ENCODE measurements at regions not wholly inside any gene's neighbourhood (a gene's known extent, or its start where the extent isn't known, plus 50 kb on each side); places are given as distances from the start of the nearest gene placed in this dataset.
"Not testable (repeated sequence)": the region's sequence is repeated elsewhere in the genome, so short reads cannot be mapped to it uniquely, and the experiment has no call there.

DNA sequence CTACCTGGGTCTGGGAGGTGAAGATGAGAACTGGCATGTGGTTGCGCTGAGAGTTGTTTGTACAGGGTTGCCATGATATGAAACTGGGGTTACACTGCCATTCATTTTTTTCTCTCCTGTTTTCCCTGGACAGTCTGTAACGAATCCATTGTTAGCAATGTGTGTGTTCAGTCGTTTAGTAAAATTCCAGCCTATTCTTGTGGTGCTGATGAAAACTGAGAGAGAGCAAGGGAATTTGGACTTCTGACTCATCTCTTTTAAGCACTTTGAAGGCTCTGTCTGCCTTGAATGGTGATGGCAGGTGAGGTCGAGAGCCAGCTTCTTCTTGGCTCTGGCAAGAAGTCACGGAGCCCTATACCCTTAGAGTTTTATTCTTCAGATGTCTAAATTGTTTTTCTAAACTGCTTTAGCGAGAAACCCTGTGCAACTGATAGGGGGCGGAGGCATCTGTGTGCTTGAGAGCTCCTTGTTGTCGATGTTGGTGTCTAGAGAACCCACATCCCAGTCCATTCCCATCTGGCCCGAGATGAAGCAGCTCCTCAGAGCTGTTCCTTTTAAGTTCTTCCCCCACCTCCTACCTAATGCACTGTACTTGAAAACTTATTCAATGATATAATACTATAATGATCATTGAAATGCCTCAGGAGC lies 204.4 kb downstream of the TMX1 start:
- DNase-seq (ENCODE audit: low spot score): no peak

DNA sequence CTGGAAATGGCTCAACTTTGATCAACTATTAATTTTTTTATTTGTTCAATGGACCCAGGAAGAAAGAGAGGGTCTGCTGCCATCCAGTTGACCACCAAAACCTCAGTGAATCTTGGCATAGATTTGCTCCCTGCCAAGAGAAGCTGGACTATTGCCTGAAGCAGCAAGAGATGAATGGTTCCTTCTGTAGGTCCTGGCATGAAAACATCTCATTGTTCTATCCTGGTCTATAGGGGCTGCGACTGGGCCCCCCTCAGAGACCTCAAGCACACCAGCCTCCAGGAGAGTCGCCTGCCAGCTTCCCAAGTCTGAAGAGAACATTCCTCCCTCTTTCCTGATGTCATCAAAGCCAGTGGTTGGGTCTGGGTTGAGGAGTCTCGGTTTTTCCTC lies 204.9 kb downstream of the TMX1 start:
- DNase-seq (ENCODE audit: low spot score): no peak

DNA sequence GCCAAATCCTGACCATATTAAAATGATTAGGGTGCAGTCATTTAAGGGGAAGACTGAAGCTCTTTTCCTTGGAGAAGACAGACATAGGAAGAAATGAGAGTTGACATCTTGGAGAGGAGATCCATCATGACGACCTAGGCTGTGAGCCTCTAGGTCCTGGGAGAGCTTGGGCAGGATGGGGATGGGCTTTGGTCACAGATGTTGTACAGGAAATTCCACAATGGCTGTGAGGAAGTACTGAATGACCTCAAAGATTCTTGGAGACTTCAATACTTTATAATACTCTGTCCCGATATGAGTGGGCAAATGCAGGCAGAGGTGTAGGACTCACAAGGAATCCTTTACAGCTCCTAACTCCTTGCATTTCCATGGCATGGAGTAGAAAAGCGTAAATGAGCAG lies 204.9 kb upstream of the FRMD6 start:
- no peak for DNase-seq (ENCODE audit: low spot score)

DNA sequence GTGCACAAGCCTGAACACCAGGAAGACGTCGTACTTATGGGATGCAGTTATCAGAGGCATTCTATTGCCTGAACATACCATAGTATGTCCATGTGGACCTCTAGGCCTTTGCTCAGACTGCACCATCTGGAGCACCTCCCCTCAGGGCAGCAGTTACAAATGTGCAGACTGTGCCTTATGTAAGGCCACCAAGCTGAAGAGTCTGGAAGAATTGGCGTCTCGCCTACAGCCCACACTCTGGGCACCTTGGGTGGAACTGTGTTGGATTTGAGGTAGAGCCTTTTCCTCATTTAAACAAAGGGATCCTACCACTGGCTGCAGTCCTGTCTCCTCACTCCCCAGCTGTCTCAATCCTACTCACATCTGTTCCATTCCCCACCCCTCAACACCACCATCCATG lies 204.3 kb upstream of the FRMD6 start:
- no peak for DNase-seq (ENCODE audit: low spot score)

DNA sequence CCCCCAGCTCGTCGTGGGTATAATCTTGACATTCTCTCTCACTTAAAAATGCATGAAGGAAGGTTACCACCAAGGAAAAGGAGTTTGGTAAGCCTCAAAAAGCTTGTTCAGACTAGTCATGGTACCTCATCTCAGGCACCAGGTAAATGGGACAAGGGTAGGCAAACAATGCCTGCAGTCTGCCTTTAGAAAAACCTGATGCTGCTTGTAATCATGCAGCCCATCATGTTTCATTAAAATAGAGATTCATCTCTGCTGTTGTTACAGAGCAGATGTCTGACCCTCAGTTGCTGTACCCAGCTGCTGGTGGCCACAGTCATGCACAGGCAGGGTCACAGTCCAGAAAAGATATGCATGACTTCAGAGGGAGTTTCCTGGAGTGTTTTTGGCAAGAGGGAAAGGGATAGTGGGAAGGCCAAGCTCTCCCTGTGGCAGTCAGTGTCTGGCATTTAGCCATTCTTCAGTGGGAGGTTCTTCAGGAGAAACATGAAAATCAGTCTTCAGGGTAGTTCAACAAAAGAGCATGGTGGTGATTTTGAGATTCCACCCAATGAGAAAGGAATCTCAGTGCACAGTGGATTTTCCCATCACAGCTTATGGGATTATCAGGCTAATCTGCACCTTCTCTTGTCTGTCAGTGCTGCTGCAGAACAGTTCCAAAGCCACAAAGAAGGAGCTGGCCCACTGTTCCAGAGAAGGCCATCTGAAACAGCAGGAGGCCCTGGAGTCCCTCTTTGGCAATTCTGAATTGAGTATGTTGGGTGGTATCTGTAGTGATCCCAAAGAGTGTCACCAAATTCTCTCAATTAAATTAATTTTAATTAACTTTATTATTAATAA lies 202.7 kb upstream of the FRMD6 start:
- peak; percentile 19 for DNase-seq (ENCODE audit: low spot score)

DNA sequence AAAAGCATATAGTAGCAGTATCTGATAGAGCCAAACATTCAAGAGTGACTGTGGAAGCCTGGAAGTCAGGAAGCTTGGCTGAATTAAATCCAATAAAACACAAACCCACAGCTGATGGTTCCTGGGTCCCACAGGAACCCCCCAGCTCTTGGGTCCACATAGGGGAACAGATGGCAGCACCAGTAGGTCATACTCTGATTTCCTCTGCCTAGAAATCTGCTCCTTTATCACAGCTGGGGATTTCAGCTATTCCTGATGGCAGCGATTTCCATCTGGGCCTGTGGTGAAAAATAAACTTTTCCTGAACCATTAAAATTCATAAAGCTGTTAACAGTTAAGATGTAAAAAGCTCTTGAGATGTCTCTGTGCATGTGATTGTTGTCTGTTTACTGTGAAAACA lies 202.0 kb upstream of the FRMD6 start:
- no peak for DNase-seq (ENCODE audit: low spot score)

DNA sequence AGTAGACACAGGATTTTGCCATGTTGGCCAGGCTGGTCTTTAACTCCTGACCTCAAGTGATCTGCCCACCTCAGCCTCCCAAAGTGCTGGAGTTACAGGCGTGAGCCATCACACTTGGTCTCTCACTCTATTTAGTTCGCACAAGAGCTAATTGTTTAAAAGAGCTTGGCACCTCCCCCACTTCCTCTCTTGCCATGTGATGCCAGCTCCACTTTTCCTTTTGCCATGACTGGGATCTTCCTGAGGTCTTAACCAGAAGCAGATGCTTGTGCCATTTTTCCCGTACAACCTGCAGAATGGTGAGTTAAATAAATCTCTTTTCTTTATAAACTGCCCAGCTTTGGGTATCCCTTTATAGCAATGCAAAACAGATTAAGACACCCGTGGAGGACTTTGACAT lies 200.1 kb upstream of the FRMD6 start:
- DNase-seq (ENCODE audit: low spot score): no peak

DNA sequence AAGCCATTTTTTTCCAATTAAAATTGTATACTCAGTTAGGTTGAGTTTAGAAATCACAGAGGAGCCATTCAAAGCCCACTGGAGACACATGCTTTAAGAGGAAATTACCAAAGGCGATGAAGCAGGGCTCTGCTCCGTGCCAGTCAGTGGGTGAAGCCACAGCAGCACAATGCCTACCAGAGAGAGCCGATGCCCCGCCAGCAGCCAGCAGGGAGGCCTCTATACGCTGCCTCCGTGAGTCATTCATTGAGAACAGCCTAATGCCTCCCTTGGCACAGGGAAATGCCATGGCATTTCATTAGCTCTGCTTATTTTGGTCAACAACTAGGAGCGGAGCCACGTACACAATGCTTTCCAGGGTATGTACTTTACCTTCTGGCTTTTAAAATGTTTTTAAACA lies 197.8 kb upstream of the FRMD6 start:
- no peak for DNase-seq (ENCODE audit: low spot score)

DNA sequence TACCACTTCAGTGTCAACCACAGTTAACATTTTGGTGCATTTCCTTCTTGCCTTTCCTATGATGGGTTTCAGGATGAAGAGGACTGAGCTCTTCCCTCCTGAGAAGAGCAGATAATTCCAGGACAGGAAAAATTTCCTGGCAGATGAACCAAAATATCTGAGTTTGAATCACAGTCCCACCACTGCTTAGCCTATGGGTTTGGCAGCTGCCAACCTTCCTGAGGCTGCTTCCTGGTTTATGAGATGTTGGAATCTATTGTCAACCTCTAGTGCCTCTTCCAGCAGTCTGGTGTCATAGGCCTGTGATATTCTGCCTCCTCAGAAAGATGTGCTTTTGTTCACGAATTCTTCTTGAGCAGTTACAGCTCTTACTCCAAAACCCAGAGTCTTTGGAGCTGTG lies 197.4 kb upstream of the FRMD6 start:
- no peak for DNase-seq (ENCODE audit: low spot score)

DNA sequence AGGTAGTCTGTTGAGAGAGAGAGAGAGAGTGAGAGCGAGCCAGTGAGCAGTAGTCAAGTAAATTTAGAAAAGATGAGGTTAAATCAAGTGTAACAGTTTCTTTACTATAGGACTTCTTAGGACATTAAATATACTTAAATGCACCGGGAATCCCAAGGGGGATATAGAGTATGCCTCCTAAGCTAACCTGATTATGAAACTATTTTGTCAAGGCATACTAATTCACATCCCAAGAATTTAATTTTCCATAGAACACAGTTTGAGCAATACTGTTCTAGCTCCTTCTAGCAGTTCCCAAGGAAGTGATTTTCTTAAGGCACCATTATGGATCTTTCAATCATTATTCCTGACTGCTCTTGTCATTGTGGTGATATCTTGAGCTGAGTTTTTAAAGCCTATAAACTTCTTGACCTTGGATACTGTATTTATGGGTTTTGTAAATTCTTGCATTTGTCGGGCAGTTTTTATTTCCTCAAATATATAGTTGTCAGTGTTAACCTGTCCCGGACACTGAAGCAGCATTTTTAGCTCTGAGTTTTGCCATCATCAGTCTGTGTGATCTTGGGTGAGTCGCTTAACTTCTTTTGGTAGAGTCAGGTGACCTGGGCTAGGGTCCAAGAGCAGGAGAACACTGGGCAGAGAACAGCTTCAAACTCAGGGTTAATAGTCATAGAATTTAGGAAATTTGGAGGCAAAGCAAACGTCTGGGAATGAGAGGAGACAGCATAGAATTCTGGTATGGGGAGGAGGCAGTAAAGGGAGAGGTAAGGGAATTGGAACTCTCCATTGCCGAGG lies 196.5 kb upstream of the FRMD6 start:
- no peak for DNase-seq (ENCODE audit: low spot score)

DNA sequence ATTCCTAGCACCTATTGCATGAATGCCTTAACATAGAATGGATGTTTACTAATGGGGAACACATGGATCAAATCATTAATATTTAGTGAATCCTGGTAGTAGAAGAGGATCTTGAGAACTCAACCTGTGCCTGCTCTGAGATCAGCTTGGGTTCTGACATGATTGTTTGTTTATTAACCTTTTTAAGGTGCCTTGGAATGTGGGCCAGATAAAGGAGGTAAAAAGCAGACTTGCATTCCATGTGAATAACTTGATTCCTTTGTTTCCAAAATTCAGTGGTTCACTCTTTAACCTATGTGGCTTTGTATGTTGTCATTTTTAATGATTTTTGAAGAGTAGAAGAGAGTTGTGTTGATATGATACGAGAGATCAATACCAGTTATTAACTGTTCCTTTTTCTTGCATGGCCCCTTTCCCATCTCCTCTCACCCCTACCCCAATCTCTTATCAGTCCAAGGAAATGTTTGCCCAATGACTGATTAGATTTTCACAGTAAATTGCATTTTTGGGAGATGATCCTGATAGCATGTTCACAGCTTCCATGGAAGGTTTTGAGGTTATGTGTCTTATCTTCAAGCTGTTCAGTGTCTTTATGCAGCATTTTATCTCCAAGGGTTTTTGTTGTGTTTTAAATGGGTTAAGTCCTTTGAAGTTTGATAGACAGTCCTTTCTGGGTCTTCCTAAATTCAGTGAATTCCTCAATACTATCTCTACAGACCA lies 193.7 kb upstream of the FRMD6 start:
- DNase-seq (ENCODE audit: low spot score): no peak

DNA sequence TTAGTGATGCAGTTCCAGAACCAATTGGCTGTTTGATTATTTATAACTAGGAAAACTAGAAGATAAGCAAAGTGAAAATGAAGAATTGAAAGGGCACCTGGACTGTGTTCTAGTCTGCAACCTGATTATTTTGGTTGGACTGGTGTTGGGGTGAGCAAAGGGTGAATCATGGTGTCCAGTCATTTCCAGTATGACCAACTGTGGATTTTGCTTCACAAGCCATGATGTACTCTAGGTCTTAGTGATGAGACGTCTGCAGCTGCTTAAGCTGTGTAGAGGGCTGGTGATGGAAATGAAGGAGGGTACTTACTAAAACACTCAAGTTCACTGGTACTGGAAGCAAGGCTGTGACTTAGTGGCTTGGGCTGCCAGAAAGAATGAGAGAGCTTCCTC lies 193.2 kb upstream of the FRMD6 start:
- DNase-seq (ENCODE audit: low spot score): no peak

DNA sequence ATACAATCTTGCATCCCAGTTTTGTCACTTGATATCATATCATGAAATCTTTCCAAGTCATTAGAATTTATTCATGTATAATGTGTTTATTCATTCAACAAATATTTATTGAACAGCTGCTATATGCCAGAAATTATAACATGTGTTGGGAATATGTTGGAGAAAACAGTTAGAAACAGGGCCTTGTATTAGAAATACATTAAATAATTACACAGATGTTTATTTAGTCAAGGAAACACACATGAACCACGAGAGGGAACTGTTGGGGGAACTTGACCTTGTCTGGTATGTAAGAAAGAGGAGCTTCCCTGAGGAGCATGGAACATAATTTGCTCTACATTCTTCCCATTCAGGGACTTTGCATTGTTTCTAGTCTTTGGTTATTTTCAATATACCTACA lies 191.7 kb upstream of the FRMD6 start:
- no peak for DNase-seq (ENCODE audit: low spot score)

DNA sequence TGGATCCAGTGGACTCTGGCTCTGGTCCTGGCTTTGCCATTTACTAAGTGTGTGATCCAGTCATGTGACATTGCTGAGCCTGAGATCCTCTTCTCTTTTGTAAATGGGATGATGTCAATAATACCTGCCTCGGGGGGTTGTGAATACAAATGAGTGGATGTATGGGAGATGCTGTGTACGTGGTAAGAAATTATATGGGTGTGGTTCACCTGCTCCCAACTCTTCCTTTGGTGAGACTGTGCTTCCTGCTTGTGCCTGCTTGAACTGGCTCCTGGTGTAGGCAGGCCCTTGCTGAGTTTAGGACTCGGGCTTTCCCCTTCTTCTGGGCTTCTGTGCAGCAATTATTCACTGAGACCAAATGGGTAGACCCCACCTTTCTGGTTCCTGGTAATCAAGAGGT lies 189.5 kb upstream of the FRMD6 start:
- no peak for DNase-seq (ENCODE audit: low spot score)

DNA sequence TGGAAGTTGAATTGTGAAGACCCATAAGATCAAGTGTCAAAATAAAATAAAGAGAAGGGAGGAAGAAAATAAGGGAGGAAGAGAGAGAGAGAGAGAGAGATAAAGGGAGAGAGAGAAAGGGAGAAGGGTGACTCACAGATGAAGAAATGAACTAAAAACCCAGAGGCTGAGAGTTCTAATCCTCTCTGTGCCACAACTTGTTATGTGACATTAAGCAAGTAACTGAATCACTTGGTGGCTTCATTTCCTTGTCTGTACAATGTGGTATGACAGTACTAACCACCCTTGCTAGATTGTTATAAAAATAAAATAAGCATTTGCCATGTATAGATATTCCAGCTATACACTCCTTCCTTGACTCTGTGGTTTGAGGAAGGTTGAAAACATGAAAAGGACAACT lies 189.0 kb upstream of the FRMD6 start:
- DNase-seq (ENCODE audit: low spot score): no peak

DNA sequence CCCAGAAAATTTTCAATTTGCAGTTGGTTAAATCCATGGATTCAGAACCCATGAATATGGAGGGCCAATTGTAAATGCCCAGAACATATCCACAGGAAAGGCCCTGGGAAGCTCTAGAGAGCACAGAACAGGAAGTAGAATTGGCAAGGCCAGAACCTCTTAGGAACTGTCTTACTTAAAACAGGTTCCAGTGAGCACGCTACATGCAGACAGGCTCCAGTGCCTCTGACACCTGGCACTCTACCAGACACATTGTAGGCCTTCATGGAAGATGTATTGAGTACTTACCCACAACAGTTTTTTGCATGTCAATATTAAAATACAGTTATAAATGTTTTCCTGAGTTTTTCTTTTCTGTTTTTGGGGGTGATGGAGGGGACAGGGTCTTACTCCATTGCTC lies 188.2 kb upstream of the FRMD6 start:
- no peak for DNase-seq (ENCODE audit: low spot score)

DNA sequence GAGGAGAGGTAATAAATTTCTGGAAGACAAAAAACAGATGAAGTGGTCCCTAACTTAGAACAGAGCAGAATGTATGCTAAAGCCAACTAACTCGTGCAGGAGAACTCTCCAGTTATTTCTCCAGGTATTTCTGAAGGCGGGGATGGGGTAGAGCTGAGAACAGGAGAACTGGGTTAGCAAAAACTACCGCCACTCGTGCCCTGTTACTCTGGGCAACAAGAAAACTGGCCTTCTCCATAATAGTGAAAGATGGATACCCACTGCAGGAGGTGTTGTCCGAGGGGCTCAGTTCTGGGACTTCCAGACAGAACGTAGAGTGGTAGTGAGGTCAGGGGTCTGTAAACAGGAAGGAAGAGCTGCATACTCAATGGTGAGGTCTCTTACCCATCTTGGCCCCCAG lies 187.3 kb upstream of the FRMD6 start:
- no peak for DNase-seq (ENCODE audit: low spot score)

DNA sequence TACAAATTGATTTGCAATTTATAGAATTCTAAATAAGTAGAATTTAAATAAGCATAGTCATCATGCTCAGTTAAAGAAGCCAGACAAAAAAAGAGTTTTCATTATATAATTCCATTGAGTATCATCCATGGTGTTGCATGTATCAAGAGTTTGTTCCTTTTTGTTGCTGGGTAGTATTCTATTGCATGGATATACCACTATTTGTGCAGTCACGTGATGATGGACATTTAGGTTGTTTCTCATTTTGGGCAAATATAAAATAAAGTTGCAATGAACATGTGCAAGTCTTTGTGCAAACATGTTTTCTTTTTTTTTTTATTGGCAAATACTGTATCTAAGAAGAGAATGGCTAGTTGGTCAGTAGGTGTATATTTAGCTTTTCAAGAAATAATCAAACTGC lies 186.2 kb upstream of the FRMD6 start:
- DNase-seq (ENCODE audit: low spot score): no peak

DNA sequence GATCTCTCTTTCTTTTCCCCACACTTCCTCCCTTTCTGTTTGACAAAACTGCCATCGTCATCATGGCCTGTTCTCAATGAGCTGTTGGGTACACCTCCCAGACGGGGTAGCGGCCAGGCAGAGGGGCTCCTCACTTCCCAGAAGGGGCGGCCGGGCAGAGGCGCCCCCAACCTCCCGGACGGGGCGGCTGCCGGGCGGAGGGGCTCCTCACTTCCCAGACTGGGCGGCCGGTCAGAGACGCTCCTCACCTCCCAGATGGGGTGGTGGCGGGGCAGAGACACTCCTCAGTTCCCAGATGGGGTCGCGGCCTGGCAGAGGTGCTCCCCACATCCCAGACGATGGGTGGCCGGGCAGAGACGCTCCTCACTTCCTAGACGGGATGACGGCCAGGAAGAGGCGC lies 184.3 kb upstream of the FRMD6 start:
- DNase-seq (ENCODE audit: low spot score): not testable (repeated sequence)

DNA sequence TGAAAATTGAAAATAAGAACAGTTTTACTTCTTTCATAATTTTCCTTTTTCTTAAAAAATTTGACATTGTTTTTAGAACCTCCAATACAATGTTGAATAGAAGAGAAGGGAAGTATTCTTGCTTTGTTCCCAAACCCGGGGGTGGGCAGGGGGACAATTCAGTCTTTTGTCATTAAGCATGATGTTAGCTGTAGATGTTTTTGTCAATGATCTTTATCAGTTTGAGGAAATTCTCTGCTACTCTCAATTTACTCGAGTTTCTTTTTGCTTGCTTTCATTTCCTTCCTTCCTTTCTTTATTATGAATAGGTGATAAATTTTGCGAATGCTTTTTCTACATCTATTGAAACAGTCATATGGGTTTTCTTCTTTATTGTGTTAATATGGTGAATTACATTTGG lies 183.2 kb upstream of the FRMD6 start:
- no peak for DNase-seq (ENCODE audit: low spot score)

DNA sequence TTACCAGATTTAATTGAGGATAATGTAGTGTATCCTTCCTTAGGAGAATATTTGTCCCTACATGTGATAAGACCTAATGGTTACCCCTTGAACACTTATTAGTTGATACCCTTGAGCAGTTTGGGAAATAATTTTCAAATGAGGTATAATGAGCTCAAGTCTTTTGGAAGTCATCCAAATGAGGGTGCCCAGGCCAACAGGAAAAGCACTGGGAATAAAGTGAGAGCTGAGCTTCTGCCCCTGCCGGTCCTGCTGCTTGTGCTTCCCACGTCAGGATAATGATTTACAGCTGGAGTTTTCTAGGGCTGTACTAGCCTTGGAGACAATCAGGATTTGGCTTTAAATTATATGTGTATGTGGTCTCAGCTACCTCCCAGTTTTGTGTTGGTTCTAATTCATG lies 178.8 kb upstream of the FRMD6 start:
- no peak for DNase-seq (ENCODE audit: low spot score)

DNA sequence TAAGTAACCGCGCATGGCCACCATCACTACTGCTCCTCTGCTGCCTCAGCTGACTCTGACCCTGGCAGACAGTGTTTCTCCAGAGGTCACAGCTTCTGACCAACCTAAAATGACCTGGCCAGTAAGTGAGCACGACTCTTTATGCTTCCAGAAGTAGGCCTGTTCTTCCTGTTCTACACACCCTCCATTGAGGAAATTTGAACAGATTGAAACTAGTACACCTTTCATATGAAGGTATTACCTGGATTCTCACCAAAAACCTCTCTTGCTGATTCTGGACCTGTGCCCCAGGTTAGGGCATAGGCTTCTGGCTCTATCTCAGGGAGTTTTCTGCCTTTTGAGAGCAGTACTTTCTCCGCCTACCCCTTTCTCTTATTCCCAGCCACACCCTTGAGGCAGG lies 178.4 kb upstream of the FRMD6 start:
- DNase-seq (ENCODE audit: low spot score): no peak
